Colon (tissue), 2 donors: ENCODE measurements at regions not wholly inside any gene's neighbourhood (a gene's known extent, or its start where the extent isn't known, plus 50 kb on each side); places are given as distances from the start of the nearest gene placed in this dataset.
A peak's percentile ranks its signal among the peaks of the same experiment; 100 is the strongest.

Source experiments
- FAIRE-seq: peaks from 2 replicates; lab custom pipeline; 2012; peaks lifted over from hg19 to GRCh38; lab: Jason Lieb, UNC
- donor health status: control.
- donor health status: control.

DNA sequence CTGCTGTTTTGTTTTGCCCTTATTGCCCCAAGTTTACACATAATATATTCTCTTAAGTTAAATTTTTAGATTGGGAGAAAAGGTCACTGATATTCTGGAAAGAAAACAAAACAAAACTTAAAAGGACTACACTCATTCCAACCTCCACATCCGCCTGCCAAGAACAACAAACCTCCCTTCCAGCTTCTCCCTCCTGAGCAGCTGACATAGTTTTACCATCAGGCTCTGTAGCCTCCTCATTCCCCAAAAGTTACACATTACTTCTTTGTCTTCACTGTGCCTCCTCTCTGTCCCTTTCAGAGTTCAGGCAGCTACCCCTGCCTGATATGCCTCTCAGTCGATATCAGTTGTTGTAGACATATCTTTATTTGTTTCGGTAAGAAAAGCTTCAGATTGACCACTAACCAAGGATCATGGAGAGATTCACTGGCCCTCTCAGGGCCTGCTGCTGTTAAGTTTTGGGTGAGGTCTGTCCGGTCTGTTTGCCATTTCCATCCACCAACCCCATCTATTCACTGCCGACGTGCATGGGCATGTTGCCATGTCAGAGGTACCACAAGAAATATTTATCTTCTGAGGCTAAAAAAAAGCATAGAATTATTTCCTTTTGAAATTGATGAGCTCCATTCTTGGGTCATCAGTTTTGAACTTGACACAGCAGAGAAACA is 164.1 kb downstream of the GASK1B start:
- FAIRE-seq: no peak

DNA sequence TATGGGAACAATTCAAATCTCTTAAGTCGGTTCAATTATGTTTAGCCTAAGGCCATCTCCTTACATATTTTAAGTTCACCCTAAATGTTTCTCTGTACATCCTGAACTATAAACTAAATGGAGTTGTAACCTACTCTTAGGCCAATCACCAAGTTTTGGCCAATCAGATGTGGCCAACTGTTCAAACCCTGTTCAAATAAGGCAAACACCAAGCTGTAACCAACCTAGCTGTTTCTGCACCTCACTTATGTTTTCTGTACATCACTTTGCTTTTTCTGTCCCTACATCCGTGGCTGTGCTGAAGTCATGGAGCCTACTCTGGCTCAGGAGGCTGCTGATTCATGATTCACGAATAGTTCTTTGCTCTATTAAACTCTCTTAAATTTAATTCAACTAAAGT is 165.3 kb downstream of the GASK1B start:
- no peak for FAIRE-seq

DNA sequence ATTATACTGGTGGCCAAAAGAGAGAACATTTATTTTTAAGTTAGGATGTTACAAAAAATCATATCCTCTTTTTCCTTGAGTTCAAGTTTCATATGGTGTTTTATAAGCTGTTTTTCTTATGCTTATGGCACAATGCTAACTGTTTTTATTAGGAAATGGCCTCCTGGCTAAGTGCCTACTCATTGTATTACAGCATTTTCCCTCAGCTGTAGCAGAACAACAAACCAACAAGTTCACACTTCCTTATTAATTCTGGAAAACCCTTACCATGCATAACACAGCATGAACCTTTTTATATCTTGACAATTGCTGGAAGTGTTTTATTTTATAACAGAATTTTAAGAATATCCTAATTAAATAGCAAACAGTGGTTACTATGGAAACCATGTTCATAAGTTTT is 165.8 kb downstream of the GASK1B start:
- FAIRE-seq: no peak

DNA sequence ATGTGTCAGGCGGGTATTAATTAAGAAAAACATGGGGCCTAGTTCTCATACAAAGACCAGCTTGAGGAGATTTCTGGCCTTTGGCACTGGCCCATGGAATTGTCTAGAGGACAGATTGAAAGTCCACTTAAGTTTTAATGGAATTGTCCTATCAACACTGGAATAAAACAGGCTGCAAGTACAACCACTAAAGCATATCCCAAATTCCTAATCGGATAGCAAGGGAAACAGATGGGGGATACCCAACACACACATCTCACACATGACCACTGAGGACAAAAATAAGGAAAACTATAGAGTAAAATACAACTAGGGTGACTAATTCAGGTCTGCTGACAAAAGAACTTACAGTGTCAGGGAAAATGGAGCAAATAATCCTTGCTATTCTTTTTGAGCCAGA is 167.8 kb downstream of the GASK1B start:
- no peak for FAIRE-seq

DNA sequence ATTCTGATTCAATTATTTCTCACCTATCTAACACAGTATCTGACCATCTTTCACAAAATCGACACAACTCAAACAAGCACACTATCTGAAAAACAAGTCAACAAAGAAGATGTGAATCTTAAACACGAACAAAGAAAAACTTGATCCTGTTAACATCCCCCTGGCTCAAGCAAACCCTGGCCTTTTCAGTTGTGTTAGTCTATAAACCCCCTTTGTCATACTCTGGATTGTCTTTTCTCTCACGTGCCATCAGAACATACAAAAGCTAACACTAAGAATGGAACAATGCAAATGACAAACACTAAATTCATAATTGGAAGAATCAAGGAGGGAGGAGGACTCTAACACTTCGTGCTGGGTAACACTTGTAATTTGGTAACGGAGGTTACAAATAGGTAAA is 168.7 kb downstream of the GASK1B start:
- FAIRE-seq: no peak

DNA sequence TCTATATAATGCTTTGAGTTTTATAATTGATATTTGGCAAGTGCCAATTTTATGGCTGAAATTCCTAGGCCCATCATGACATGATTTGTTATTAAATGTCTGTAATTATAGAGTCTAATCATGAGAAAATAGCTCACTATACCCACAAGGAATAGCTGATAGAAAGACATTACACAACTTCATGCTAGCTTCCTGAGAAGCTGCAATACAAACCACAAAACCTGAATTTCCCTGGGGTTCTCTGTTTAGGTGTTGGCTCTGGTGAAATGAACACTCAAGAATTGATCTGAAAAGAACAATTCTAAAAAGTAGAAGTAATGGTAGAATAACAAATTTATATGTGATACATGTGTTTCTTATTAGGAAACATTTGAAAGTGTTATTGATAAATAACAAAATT is 169.6 kb downstream of the GASK1B start:
- no peak for FAIRE-seq

DNA sequence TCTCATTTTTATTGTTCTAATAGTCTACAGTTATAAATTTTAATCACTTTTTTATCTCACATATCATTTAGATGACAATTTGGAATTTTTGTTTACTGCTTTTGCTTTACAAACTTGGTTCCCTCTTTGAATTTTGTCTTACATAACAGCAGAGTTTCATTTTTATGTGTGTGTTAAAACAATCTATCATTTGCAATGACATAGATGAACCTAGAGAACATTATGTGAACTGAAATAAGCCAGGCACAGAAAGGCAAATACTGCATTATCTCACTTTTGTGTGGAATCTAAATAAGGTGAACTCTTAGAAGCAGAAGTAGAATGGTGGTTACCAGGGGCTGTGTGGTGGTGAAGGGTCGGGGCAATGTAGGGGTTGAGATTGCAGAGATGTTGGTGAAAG is 170.7 kb downstream of the GASK1B start:
- no peak for FAIRE-seq

DNA sequence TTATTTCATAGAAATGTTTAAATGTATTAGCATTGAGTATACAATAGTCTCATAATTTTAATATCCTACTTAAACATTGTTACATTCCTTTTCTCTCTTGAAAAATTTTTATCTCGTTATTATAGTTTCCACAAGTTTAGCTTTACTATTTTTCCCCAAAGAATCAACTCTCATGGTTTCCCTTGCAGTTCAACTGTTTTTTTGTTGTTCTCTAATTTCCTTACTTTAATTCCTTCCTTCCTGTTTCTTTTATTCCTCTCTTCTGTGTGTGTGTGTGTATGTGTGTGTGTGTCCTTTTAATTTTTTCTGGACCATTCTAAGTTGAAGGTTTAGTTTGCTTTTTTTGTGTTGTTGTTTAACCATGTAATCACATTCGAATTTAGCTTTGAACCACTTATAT is 171.1 kb downstream of the GASK1B start:
- FAIRE-seq: peak; percentile 21

DNA sequence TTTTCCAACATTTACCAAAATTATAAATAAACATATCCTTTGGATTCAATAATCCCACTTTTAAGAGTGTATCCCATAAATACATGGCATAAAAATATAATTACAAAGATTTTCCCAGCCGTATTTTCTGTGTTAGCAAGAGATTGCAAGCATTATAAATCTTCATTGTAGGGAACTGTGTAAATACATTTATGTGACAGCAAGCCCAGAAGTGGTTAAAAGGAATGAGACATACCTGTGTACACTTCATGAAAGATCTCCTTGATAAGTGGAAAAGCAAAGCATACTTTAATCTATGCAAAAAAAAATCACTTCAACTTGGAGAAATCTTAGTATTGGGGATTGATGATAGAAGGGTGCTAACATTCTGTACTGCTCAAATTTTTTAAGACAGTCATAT is 173.1 kb downstream of the GASK1B start:
- FAIRE-seq: no peak

DNA sequence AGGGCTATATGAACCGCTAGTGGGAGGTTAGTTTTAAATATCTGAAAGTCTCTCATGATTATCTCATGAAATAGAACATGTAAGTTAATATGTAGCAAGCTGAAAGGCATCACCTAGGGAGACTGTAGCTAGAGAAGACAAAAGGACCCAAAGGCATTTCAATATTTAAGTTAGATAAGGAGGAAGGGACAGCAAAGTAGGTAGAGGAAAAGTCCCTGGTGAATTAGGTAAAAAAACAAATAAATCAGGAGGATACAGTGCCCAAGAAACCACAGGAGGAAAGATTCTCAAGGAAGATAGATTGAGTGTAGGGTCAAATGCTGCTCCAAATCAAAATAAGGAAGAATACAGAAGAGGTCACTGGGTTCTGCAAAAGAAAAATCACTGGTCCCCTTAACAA is 175.5 kb downstream of the GASK1B start:
- no peak for FAIRE-seq

DNA sequence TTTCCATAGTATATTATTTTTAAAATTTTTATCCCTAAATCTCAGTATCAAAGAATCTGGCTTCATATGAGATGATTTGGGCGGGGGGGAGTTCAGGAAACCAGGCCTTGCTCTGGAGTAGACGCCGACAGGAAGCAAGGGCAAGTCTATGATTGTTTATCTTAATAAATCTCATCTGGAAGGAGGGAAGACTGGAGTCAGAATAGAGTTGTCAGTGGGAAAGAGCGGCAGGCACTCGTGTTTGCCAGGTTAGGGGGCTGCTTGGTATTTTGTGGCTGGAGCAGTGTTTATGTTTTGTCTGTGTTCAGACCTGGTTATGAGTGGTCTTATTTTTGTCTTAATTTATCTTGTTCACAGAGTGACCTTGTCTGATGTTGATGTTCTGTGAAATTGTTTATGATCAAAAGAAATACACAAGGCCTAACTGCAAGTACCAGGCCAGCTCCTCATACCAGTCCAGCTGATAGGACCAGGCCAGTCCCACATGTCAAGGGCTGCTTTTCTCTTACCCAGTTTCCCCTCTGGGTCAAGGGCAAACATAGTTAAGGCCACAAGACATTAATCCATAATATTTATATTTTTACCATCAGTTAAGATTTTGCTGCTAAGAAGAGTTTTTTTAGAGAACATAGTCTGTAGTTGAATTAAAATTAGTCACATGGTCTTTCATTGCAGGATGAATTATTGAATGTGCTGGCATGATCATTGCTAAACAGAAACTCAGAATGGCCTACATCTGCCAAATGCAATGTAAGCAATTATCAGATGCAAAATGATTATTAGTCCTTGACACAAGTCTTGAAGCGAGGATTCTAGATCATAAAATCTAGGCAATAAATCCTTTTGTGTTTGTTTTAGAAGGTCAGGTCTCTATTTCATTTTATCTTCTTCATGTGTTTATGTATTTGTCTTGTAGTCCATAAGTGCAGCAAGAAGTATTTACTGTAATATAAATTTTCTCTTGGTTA is 176.5 kb downstream of the GASK1B start:
- FAIRE-seq: no peak

DNA sequence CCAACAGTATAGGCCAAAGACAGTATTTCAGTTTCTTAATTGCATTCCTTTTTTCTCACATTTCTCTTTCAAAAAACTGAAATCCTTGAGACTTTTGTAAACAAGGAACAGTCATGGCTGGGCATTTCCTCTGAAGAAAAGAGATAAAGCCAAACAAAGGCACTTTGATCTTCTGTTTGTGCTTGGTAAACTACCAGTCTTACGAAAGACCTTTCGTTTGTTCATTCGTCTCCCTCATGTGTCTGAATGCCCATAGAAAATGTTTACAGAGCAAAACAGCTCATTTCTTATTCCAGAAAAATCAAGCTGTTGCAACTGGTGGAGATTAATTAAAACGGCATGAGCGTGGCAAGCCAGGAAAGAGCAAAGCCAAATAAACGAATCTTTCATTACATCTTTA is 178.0 kb downstream of the GASK1B start:
- FAIRE-seq: no peak

DNA sequence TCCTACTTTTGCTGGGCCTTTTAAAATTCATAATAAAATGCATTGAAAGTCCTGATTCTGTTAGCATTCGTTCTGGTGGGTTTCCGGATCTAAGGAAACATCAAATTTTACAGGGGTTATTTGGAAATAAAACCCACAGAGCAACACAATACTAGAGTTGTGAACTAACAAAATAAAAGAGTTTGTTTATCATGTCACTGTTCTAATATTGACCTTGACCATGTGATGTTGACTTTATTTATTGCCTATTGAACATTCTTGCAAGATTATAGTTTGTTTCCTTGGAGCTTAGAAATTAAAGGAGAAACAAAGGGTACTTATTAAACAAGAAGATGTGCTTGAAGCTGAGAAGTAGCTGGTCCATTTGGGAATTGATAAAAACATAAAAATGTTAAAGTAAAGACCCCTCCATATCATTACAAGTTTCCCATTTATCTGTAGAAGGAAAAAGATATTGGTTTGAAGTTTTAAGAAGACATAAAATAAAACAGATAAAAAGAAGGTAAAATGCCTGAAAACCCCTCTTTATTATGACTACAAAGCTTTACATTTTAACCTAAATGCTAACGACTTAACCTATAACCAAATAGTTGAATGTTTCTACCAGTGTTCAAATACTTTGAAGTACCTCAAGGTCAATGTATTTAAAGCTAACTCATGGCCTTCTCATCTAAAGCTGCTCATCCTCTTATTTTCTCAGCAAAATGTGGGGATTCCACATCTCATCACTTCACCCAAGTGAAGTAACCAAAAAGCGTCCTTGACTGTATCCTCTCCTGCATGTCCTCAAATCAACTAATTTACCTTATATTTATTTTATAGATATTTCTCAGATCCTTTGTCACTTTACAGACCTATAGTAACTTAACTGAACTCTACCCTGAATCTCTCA is 179.6 kb downstream of the GASK1B start:
- FAIRE-seq: no peak

DNA sequence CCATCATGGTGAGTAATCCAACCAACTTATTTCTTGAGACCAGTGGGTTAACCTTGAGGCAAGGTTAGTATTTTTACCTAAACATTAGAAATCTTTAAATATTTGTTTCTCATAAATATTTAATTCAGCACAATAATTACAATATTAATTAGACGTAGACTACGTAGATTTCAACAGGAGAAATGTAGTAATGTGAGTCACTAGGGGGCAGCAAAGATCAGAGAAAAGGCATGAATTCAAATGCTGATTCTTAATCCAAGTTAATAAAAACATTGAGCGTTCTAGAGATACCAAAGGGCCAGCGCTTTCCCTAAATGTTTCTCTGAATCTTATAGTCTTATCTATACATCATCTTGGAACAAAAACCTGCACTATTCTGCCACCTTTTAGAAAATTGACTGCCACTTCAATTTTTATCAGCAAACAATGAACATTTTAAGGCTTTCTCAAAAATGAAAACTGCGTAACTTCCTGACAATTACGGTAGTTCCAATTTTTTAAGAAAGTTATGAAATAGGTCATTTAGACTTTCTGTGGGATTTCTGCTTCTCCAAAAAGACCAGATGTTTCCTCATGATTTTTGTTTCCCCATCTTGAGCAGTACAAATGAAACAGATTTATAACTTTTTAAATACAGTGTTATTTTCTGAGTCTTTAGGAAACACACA is 180.7 kb downstream of the GASK1B start:
- FAIRE-seq: peak; percentile 78

DNA sequence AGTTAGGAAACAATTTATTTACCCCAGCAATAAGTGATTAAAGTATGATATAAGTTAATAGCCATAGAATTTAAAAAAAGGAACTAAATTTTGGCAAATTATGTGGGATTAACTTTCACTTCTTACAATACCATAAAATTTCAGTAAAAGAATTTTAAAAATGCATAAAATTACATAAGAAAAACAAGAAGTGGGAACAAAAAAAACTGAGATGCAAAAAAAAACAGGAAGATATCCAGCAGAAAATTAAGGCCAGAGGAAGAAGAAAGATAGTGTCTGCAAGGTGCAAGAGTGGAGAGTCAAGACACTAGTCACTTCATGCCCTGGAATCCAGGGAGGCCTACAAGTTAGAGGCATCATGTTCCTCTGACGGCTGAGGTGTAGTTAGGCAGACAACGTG is 184.2 kb downstream of the GASK1B start:
- FAIRE-seq: no peak

DNA sequence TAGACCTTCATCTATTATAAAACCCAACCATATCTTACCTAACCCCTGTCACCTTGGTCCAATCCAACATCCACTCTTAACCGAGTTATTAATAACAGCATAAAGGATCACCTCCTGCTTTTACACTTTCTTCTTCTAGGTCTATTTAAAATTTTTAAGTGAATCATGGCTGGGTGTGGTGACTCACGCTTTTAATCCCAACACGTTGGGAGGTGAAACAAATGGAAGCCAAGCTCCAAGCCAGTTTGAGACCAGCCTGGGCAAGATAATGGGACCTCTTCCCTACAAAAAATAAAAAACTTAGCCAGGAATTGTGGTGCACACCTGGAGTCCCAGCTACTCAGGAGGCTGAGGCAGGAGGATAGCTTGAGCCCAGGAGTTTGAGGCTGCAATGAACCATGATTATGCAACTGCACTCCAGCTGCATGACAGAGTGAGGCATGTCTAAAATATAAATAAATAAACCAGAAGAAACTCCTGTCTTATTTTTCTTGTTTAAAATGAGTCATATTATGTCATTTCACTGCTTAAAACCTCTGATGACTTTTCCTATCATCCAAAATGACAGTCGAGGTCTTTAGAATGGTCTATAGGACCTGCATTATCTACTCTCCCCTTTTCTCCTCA is 188.4 kb downstream of the GASK1B start:
- FAIRE-seq: no peak

DNA sequence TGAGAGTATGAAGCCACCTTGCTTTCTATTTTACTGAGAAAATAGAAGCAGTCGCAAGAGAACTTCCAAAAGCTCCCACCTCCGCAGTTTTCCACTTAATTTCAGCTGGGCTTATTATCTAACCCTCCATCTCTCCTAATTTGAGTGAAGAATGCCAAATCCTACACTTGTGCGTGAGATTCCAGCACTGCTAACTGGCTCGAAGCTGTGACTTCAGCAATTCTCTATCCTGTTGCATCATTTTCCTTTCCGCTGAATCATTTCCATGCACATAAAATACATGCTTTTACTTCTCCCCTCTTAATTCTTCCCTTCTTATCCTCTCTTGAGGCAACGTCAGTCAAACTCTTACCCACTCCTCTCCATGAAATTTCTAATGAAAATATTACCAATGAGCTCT is 189.5 kb downstream of the GASK1B start:
- FAIRE-seq: no peak

DNA sequence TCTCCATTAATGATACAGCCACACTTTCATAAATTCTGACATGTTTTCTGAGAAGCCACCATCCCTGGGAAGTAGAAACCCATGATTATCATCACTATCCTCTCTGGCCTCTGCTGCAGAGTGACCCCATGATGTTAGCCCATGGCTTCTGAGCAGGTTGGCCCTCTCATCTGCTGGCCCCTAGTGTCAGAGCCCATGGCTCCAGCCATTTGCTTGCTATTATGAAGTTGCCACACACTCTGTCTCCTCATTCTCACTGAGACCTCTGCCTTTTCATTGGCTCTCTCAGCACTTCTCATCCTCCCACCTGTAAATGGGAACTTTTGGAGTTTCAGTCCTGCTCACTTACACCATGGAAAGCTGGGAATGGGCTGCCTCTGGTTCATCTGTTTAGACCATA is 192.7 kb downstream of the GASK1B start:
- FAIRE-seq: no peak

DNA sequence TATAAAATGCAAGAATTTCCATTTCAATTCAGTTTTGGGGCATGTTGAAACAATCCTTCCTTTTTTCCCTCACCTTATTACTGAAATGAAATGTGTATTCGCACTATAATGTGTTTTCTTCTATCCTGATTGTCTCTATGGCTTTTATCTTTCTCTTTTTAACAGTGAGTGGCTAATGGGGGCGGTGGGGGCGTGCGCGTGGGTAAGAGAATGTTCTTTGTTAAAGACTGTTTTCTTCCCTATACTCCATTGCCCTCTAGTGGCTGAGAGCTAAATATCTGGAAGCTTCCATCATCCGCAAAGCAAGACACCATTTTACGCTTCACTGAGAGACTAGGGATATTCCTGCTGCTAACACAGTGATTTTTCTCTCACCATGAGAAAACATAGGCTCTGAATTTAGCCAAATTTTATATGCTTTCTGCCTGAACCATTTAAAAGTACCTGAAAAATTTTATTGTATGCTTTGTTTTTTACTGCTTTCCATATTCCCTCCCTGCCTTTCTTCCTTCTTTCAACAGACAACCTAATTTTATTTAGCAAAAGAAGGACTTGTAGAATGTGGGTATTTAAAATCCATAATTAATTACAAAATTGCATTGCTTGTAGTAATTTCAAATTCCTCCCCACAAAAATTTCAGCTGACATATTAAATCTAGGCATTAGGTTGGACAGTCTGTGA is 194.0 kb downstream of the GASK1B start:
- FAIRE-seq: no peak

DNA sequence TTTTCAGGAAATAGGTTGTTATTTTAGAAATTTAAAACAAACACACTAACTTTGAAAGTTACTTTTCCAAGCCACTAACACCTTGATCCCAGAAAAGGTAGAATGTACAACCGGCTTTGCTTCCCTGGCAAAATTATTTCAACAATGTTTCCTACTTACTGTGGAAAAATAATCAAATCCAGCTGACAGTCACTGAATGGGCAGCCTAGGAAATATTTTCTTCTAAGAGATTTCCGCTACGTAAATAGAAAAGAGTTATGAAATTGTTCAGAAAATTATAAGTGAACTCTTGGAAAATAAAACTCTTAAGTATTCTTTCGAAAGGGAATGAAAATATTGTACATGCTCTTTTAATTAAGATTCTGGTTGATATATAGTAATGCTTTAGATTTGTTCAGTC is 195.7 kb downstream of the GASK1B start:
- no peak for FAIRE-seq

DNA sequence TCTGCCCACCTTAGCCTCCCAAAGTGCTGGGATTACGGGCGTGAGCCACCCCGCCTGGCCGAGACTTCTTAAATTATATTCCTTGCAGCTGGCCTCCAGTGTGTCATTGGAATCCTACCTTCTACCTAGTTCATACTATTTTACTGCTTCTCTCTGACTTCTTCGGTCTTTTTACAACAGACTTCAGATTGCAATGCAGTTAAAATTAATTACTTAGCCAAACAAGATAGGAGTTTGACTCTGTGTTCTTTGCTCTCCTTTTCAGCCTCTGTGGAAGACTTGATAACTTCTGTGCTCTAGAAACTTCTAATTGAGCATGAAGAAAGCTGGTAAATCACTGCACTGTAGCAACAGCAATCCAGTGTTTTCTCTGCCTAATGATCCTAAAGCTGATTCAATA is 199.5 kb downstream of the GASK1B start:
- no peak for FAIRE-seq
